Uterus (tissue), 2 donors: ENCODE measurements at regions not wholly inside any gene's neighbourhood (a gene's known extent, or its start where the extent isn't known, plus 50 kb on each side); places are given as distances from the start of the nearest gene placed in this dataset.
"Not testable (repeated sequence)": the region's sequence is repeated elsewhere in the genome, so short reads cannot be mapped to it uniquely, and the experiment has no call there.

Source experiments
- POLR2A ChIP-seq, 2 donors: fragments of 450-650 bp; IDR thresholded peaks; one replicate each; pipeline ENCODE4 v1.6.1; 2016; ENCODE audit warnings: antibody characterized with exemption in 2 of 2, mild to moderate bottlenecking in 1 of 2, moderate library complexity in 1 of 2
- TF ChIP-seq, protein P1 (sequence below), 4 experiments: fragments of 200-600 bp in 2 of 4; fragments of 450-650 bp in 2 of 4; sonication (generic) in 2 of 4; IDR thresholded peaks; one replicate each; pipeline ENCODE4 v1.5.1; 2016 to 2019; ENCODE audit warnings: antibody characterized with exemption in 4 of 4, mild to moderate bottlenecking in 2 of 4, moderate library complexity in 1 of 4

DNA sequence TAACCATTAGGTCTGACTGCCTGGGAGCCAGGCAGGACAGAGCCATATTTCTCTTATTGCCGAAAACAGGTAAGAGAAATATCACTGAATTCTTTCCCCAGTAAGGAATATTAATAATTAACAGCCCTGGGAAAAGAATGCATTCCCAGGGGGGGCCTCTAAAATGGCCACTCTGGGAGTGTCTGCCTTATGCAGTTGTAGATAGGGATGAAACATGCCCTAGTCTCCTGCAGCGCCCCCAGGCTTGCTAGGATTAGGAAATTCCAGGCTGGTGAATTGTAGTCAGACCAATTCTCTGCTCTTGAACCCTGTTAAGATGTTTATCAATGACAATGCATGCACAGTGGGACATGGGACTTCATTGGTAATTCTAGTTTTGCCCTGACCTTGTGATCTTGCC, 317.9 kb upstream of the GLI3 start:
- TF ChIP-seq, protein P1, sequence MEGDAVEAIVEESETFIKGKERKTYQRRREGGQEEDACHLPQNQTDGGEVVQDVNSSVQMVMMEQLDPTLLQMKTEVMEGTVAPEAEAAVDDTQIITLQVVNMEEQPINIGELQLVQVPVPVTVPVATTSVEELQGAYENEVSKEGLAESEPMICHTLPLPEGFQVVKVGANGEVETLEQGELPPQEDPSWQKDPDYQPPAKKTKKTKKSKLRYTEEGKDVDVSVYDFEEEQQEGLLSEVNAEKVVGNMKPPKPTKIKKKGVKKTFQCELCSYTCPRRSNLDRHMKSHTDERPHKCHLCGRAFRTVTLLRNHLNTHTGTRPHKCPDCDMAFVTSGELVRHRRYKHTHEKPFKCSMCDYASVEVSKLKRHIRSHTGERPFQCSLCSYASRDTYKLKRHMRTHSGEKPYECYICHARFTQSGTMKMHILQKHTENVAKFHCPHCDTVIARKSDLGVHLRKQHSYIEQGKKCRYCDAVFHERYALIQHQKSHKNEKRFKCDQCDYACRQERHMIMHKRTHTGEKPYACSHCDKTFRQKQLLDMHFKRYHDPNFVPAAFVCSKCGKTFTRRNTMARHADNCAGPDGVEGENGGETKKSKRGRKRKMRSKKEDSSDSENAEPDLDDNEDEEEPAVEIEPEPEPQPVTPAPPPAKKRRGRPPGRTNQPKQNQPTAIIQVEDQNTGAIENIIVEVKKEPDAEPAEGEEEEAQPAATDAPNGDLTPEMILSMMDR (IDR thresholded peaks at IDR 0.05) = not testable (repeated sequence)
- TF ChIP-seq POLR2A (IDR thresholded peaks at IDR 0.05) = not testable (repeated sequence)
